Activated CD4-positive, alpha-beta T cell treated with anti-CD3 and anti-CD28 coated beads, Interleukin-2, Interleukin-6, amounts not matched to agents 100 ng/mL and 50 ng/mL, durations not matched to agents 16 hours and 8 hours (primary cell): ENCODE measurements at regions not wholly inside any gene's neighbourhood (a gene's known extent, or its start where the extent isn't known, plus 50 kb on each side); places are given as distances from the start of the nearest gene placed in this dataset.

Experiments used
- DNase-seq: peaks from one replicate; pipeline ENCODE4 v3.0.0-alpha.2; 2020

DNA sequence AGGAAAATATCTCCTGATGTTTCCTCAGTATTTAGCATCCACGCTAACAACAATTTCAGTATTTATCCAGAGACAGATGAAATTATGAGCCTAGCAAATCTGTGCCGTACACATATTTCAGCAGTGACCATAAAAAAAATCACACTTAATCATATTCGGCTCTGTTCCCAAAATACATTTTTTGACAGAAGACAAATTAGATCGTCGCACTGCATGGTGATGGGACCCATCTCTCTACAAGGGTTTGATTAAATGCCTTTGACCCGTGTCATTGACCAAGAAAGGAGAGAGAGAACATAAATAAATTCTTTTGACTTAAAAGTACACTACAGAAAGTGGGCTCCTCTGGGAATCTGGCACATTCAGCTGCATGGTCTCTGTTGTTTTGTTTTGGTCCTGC lies 215.3 kb upstream of the SEMA6D start:
- no peak for DNase-seq

GRCh38 chr15:47503876-47504275 lies 213.4 kb upstream of the SEMA6D start:
- DNase-seq: no peak

GRCh38 chr15:47504624-47505256 lies 212.6 kb upstream of the SEMA6D start:
- no peak for DNase-seq

DNA sequence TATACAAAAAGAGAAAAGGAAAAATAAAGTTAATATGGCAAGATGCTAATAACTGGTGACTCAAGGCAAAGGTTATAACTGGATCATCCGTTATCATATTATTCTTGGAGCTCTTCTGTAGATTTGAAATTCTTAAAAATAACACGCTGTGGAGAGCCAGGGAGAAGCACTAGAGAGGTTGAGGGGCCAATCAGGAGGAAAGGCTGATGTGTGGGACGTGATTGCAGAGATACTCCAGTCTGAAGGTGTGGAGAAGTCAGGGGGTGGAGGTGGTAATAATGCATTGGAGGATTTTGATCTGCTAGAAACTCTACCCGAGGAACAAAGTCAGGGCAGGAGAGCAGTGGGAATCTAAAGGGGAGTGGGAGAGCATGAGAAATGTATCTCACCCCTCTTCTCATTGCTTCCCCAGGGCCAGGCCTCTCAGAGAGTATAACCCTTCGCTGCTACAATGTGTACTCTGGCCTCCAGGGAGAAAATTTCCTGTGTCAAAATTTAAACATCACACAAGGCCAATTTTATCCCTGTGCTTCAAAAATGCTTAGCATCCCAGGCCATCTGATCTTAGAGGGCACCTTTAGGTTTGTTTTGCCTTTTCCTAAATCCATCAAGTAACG lies 211.5 kb upstream of the SEMA6D start:
- DNase-seq: no peak

GRCh38 chr15:47506329-47507100 lies 210.8 kb upstream of the SEMA6D start:
- no peak for DNase-seq

- no peak for DNase-seq
Measured at GRCh38 chr15:47507221-47507985, 209.9 kb upstream of the SEMA6D start.

- DNase-seq: no peak
Measured at GRCh38 chr15:47511261-47511660, 206.0 kb upstream of the SEMA6D start.

DNA sequence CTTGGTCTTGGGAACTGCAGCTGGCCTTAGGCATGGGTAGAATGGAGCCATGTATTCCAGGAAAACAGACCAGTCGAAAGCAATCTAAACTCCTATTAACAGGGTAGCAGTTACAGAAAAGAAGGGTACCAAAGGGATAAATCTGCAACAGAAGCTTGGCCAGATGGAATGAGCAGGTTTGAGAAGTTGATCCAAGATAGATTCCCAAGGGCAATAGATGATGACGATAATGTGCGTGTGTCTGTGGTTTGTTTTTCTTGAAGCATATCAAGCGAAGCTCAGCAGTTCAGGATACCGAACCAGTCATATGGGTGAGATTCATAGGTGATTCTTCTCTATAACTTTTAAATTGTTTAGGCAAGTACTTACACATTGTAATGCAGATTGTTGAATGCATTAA lies 203.8 kb upstream of the SEMA6D start:
- DNase-seq: no peak

DNA sequence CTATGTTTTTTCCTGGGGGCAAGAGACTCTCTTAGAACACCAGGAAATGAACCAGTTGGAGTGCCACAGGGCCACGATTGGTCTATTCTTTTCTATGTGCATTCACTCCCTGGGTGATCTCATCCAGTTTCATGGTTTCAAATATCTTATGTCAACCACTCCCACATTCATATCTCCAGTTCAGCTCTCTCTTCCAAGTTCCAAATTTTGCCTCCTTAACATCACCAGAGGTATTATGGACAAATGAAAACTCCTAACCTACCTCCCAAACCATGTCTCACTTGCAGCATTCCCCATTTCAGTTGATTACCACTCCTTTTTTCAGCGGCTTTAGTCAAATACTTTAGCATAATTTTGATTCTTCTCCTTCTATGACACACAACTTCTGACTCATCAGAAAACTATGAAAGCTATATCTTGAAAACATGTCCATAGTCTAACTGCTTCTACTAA lies 203.1 kb upstream of the SEMA6D start:
- no peak for DNase-seq

- DNase-seq: no peak
Measured at GRCh38 chr15:47516558-47516957, 200.7 kb upstream of the SEMA6D start.

DNA sequence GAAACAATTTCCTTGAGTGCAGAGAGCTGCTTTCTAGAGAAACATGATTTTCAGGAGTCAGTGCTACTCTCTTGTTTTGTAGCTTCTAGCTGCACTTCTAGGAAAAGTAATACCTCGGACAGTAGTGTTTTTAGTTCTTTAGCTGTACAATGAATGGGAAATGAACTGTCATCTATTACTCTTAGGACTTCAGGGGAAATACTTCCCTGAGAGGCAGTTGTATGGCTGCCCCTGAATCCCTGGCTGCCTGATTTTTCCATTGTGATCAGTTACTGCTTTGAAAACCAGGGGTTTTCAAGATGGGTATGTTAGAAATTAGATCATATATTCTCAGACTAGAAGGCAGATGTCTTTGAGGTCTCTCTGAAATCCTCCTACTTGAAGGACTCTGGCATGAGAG lies 200.3 kb upstream of the SEMA6D start:
- no peak for DNase-seq

GRCh38 chr15:47517737-47518136 lies 199.6 kb upstream of the SEMA6D start:
- no peak for DNase-seq

GRCh38 chr15:47523681-47524475 lies 193.4 kb upstream of the SEMA6D start:
- DNase-seq: no peak

DNA sequence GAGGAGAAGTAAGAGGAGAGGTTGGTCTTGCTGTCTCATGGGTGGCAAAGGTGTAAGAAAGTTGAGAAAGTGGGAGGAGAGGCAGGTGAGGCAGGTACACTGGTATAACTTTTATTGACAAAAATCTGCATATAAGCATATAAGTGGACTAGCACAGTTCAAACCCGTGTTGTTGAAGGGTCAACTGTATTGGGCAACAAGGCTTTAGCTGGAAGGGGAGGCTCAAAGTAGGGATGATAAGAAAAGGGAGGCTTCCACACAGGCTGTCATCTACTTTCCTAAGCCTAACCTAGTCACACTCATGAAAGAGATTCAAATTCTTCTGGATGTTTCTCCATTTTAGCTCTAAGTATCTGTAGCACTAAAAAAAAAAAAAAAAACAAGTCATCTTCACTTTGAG lies 188.1 kb upstream of the SEMA6D start:
- DNase-seq: no peak

- no peak for DNase-seq
Measured at GRCh38 chr15:47534673-47535072, 182.6 kb upstream of the SEMA6D start.

GRCh38 chr15:47541562-47541961 lies 175.7 kb upstream of the SEMA6D start:
- no peak for DNase-seq

DNA sequence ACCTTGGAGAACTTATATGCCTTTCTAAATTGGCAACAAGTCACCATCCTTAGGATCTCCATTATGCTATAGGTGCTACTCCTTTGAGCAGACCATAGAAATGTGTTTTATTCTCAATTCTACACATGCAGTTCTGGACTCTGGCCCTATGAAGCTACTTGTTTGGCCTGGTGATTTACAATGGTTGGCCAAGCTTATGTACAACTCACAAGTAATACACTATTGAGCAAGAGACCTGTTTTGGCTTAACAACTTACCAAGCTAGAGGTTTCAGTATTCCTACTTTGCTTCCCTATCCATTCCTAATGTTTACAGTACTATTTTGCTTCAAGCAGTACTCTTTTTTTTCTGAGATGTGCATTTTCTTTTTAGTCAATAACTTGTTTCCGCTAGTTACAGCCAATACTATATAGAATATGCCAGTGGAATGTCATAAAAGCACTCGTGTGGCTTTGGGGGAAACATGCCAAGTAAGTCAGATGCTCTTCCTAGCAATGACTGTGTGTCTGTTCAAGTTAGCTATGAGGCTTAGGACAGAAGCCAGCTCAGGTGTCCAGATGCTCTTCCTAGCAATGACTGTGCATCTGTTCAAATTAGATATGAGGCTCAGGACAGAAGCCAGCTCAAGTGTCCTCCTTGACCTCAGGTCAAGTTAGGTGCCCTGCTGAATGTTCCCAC lies 174.9 kb upstream of the SEMA6D start:
- no peak for DNase-seq

- DNase-seq: no peak
Measured at GRCh38 chr15:47548231-47548630, 169.1 kb upstream of the SEMA6D start.

DNA sequence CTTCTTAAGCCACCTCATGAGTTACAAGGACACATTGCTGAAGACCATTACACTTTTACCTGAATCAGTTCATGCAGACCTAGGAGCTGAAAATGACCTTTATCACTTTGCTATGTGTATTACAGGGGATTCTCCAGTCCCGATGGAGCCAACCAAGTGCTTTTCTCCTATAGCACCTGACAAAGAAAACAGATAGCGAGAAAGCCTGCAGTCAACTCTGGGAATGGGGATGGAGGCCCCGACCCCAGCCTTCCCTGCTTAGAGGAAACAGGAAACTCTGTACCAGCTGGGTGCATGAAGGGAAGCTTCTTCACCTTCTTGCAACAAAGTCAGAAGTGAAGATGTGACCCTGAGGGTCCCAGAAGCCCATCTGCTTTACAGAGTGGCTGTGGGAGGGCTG lies 168.3 kb upstream of the SEMA6D start:
- no peak for DNase-seq

DNA sequence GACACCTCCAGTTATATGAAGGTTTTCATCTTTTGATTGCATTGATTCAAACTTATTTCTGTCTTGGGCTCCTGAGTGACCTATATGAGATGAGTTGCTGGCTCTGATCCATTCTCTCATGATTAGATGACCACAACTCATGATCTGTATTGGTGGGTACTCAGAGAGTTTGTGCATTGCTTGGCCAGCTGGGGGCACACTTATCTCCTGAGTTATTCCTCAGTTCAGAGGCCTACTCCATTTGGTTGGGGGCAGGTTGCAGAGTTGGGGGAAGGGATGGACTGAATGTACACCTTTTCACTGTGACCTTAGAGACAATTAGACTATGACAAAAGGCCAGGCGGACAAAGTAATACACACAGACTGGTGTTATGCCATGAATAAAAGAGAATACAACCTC lies 166.2 kb upstream of the SEMA6D start:
- no peak for DNase-seq

DNA sequence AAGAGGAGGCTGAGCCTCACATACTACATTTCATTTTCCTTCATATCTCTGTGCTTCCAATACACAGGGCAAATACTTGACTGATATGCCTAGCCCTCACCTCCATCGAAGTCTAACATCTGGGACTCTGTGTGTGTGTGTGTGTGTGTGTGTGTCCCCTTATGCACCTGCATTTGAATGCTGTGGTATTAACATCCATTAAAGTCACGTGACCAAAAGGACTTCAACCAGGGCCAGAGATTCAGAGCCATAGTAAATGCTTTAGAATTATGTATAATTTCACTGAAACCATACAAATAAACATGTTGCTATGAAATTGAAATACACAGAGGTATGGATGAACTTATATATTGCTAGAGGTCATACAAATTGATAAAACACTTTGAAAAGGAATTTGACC lies 165.8 kb upstream of the SEMA6D start:
- no peak for DNase-seq

- DNase-seq: no peak
Measured at GRCh38 chr15:47552978-47553608, 164.2 kb upstream of the SEMA6D start.
